Endodermal cell (in vitro differentiated cells): ENCODE measurements at regions not wholly inside any gene's neighbourhood (a gene's known extent, or its start where the extent isn't known, plus 50 kb on each side); places are given as distances from the start of the nearest gene placed in this dataset.

ENCODE experiments used
- DNase-seq: peaks from one replicate; pipeline ENCODE4 v3.0.0-alpha.2; 2017
- H3K27ac ChIP-seq: 2 replicates; pipeline ENCODE4 v1.5.1; 2013; ENCODE audit warnings: mild to moderate bottlenecking, low read depth, low read length, moderate library complexity
- H3K27me3 ChIP-seq: 2 replicates; pipeline ENCODE4 v1.6.1; 2013; ENCODE audit warnings: mild to moderate bottlenecking, low read length, moderate library complexity; ENCODE audit not compliant: insufficient read depth, control insufficient read depth, poor library complexity, severe bottlenecking
- H3K36me3 ChIP-seq: 2 replicates; pipeline ENCODE4 v1.7.0; 2013; ENCODE audit warnings: mild to moderate bottlenecking, low read length, moderate library complexity; ENCODE audit not compliant: control insufficient read depth, insufficient read depth
- H3K4me1 ChIP-seq: one replicate; pipeline ENCODE4 v1.7.0; 2013; ENCODE audit warnings: low read length; ENCODE audit not compliant: control insufficient read depth, insufficient read depth
- H3K4me3 ChIP-seq: 2 replicates; pipeline ENCODE4 v1.5.1; 2013; ENCODE audit warnings: mild to moderate bottlenecking, low read length, moderate library complexity
- H3K9ac ChIP-seq: 2 replicates; pipeline ENCODE4 v1.6.1; 2013; ENCODE audit warnings: mild to moderate bottlenecking, low read length, moderate library complexity; ENCODE audit not compliant: poor library complexity, severe bottlenecking; ENCODE audit errors: extremely low read depth
- H3K9me3 ChIP-seq: 2 replicates; pipeline ENCODE4 v1.6.1; 2013; ENCODE audit warnings: mild to moderate bottlenecking, low read length, moderate library complexity; ENCODE audit not compliant: control insufficient read depth
- H3K27ac Mint-ChIP-seq: 2 replicates; pipeline ENCODE4 v1.8.0; 2020; ENCODE audit warnings: mixed read lengths
- H3K27me3 Mint-ChIP-seq: 2 replicates; pipeline ENCODE4 v1.8.0; 2021; ENCODE audit warnings: mild to moderate bottlenecking, mixed read lengths; ENCODE audit not compliant: insufficient read depth
- H3K36me3 Mint-ChIP-seq: 2 replicates; pipeline ENCODE4 v1.8.0; 2020; ENCODE audit warnings: low read depth, mixed read lengths
- H3K4me1 Mint-ChIP-seq: 2 replicates; pipeline ENCODE4 v1.8.0; 2020; ENCODE audit warnings: mixed read lengths
- H3K4me3 Mint-ChIP-seq: 2 replicates; pipeline ENCODE4 v1.8.0; 2020; ENCODE audit warnings: mild to moderate bottlenecking, moderate library complexity, mixed read lengths
- H3K9me3 Mint-ChIP-seq: 2 replicates; pipeline ENCODE4 v1.8.0; 2020; ENCODE audit warnings: mild to moderate bottlenecking, mixed read lengths
- CTCF ChIP-seq: fragments of 200-600 bp; sonication (generic); conservative IDR thresholded peaks from 2 replicates; pipeline ENCODE4 v1.5.0; 2021; ENCODE audit warnings: antibody characterized with exemption, mild to moderate bottlenecking
- WGBS, 2 experiments: methylation state at CpG; one replicate each; pipeline versions ENCODE4 v1.1.5 to v1.1.7; 2013; ENCODE audit warnings: missing lambda C conversion rate in 2 of 2, mixed read lengths in 1 of 2; ENCODE audit not compliant: insufficient coverage in 1 of 2, insufficient read length in 1 of 2; 5-methylcytosine and 5-hydroxymethylcytosine counted together

GRCh38 chr18:32545631-32546030, 74.9 kb upstream of the GAREM1 start:
- Mint-ChIP-seq H3K27ac (no peak overlapping the region), H3K36me3 (no peaks in the 10 kb centered on the region), H3K9me3 (no peaks in the 10 kb centered on the region), H3K27me3 (no peaks in the 10 kb centered on the region), H3K4me3 (no peak overlapping the region), H3K4me1 (peaks cover 32% of the 10 kb centered on the region)
- no peak for DNase-seq
- 89 to 96% methylated on average over 1 to 2 of the region's 2 CpGs for WGBS, 2 experiments
- H3K27ac ChIP-seq = no peak overlapping the region
- peaks cover 10% of the 10 kb centered on the region for H3K4me1 ChIP-seq
- TF ChIP-seq CTCF = no peak
- H3K9ac ChIP-seq = no peak overlapping the region
- no peaks in the 10 kb centered on the region for H3K9me3 ChIP-seq
- no peaks in the 10 kb centered on the region for H3K27me3 ChIP-seq
- H3K36me3 ChIP-seq = no peaks in the 10 kb centered on the region
- no peak overlapping the region for H3K4me3 ChIP-seq

- H3K27me3 ChIP-seq = no peaks in the 10 kb centered on the region
- Mint-ChIP-seq H3K27ac (no peak overlapping the region), H3K9me3 (no peaks in the 10 kb centered on the region), H3K36me3 (no peaks in the 10 kb centered on the region), H3K27me3 (no peaks in the 10 kb centered on the region), H3K4me1 (peaks cover 28% of the 10 kb centered on the region), H3K4me3 (no peak overlapping the region)
- no peaks in the 10 kb centered on the region for H3K9me3 ChIP-seq
- H3K9ac ChIP-seq = no peak overlapping the region
- no peak overlapping the region for H3K4me3 ChIP-seq
- H3K4me1 ChIP-seq = peaks cover 10% of the 10 kb centered on the region
- no peak overlapping the region for H3K27ac ChIP-seq
- no peaks in the 10 kb centered on the region for H3K36me3 ChIP-seq
- 50% methylated on average over 1 of the region's 1 CpG; no CpG with 5 or more reads in 1 of the 2 experiments for WGBS, 2 experiments
- no peak for DNase-seq
- no peak for TF ChIP-seq CTCF
These were observed 73.4 kb upstream of the GAREM1 start for GRCh38 chr18:32544088-32544487.

GRCh38 chr18:32542221-32542798, 71.6 kb upstream of the GAREM1 start:
- Histone ChIP-seq H3K9ac (no peak overlapping the region), H3K9me3 (no peaks in the 10 kb centered on the region), H3K27me3 (no peaks in the 10 kb centered on the region), H3K4me3 (no peak overlapping the region), H3K36me3 (no peaks in the 10 kb centered on the region), H3K27ac (no peak overlapping the region), H3K4me1 (peaks cover 10% of the 10 kb centered on the region)
- DNase-seq = peak; percentile 58
- H3K4me3 Mint-ChIP-seq = no peak overlapping the region
- no peaks in the 10 kb centered on the region for H3K9me3 Mint-ChIP-seq
- H3K4me1 Mint-ChIP-seq = peaks cover 17% of the 10 kb centered on the region
- no peak for TF ChIP-seq CTCF
- H3K36me3 Mint-ChIP-seq = no peaks in the 10 kb centered on the region
- no peak overlapping the region for H3K27ac Mint-ChIP-seq
- no peaks in the 10 kb centered on the region for H3K27me3 Mint-ChIP-seq
- WGBS, 2 experiments = 48 to 58% methylated on average over 3 to 5 of the region's 5 CpGs
